ENCODE measurements at regions not wholly inside any gene's neighbourhood (a gene's known extent, or its start where the extent isn't known, plus 50 kb on each side); places are given as distances from the start of the nearest gene placed in this dataset.

- DNase-seq (ENCODE audit: low spot score), result no peak
These were observed 240.7 kb downstream of the BUD13 start for GRCh38 chr11:116532066-116532465.

- DNase-seq (ENCODE audit: low spot score), result no peak
These were observed 242.1 kb downstream of the BUD13 start for GRCh38 chr11:116530705-116531104.

GRCh38 chr11:116529271-116529670, 243.5 kb downstream of the BUD13 start:
- no peak for DNase-seq (ENCODE audit: low spot score)

GRCh38 chr11:116527180-116527991, 245.4 kb downstream of the BUD13 start:
- DNase-seq (ENCODE audit: low spot score), result no peak

GRCh38 chr11:116525961-116526495, 246.8 kb downstream of the BUD13 start:
- no peak for DNase-seq (ENCODE audit: low spot score)

GRCh38 chr11:116519499-116519898, 253.3 kb downstream of the BUD13 start:
- DNase-seq (ENCODE audit: low spot score), result peak; percentile 4

GRCh38 chr11:116518141-116518540, 254.6 kb downstream of the BUD13 start:
- peak; percentile 31 for DNase-seq (ENCODE audit: low spot score)

- DNase-seq (ENCODE audit: low spot score), result peak; percentile 45
These were observed 255.2 kb downstream of the BUD13 start for GRCh38 chr11:116517584-116517983.

GRCh38 chr11:116517077-116517476, 255.7 kb downstream of the BUD13 start:
- peak; percentile 45 for DNase-seq (ENCODE audit: low spot score)

GRCh38 chr11:116515664-116516184, 257.1 kb downstream of the BUD13 start:
- peak; percentile 37 for DNase-seq (ENCODE audit: low spot score)

GRCh38 chr11:116513894-116514293, 258.9 kb downstream of the BUD13 start:
- DNase-seq (ENCODE audit: low spot score), result peak; percentile 64

- DNase-seq (ENCODE audit: low spot score), result peak; percentile 22
These were observed 259.4 kb downstream of the BUD13 start for GRCh38 chr11:116513278-116513823.

- peak; percentile 16 for DNase-seq (ENCODE audit: low spot score)
These were observed 259.9 kb downstream of the BUD13 start for GRCh38 chr11:116512841-116513240.

GRCh38 chr11:116511684-116512083, 261.1 kb downstream of the BUD13 start:
- DNase-seq (ENCODE audit: low spot score), result peak; percentile 20

- no peak for DNase-seq (ENCODE audit: low spot score)
These were observed 261.7 kb downstream of the BUD13 start for GRCh38 chr11:116510886-116511650.

- DNase-seq (ENCODE audit: low spot score), result peak; percentile 31
These were observed 262.6 kb downstream of the BUD13 start for GRCh38 chr11:116510166-116510565.

GRCh38 chr11:116509551-116509950, 263.2 kb downstream of the BUD13 start:
- no peak for DNase-seq (ENCODE audit: low spot score)

GRCh38 chr11:116507849-116508695, 264.7 kb downstream of the BUD13 start:
- no peak for DNase-seq (ENCODE audit: low spot score)

- no peak for DNase-seq (ENCODE audit: low spot score)
These were observed 265.8 kb downstream of the BUD13 start for GRCh38 chr11:116507016-116507415.

GRCh38 chr11:116506263-116506825, 266.4 kb downstream of the BUD13 start:
- DNase-seq (ENCODE audit: low spot score), result no peak
